ENCODE measurements at regions not wholly inside any gene's neighbourhood (a gene's known extent, or its start where the extent isn't known, plus 50 kb on each side); places are given as distances from the start of the nearest gene placed in this dataset.

- 94 to 96% methylated on average over 3 of the region's 3 CpGs for WGBS, 2 experiments (ENCODE audit: insufficient coverage in 1 of 2, insufficient read length in 1 of 2)
- Histone ChIP-seq H3K27ac (ENCODE audit: low read depth, low read length) (no peak overlapping the region), H3K4me3 (ENCODE audit: low read length) (no peak overlapping the region), H3K36me3 (ENCODE audit: control insufficient read depth, insufficient read depth, low read length) (no peaks in the 10 kb centered on the region), H3K27me3 (ENCODE audit: control insufficient read depth, insufficient read depth, low read length, poor library complexity, severe bottlenecking) (no peaks in the 10 kb centered on the region), H3K4me1 (ENCODE audit: control insufficient read depth, insufficient read depth, low read length) (no peaks in the 10 kb centered on the region), H3K9me3 (ENCODE audit: control insufficient read depth, low read length) (no peaks in the 10 kb centered on the region), H3K9ac (ENCODE audit: extremely low read depth, low read length, poor library complexity, severe bottlenecking) (no peak overlapping the region)
- no peaks in the 10 kb centered on the region for H3K36me3 Mint-ChIP-seq (ENCODE audit: low read depth)
- H3K27ac Mint-ChIP-seq = no peak overlapping the region
- no peak for DNase-seq
- no peak overlapping the region for H3K4me3 Mint-ChIP-seq
- no peaks in the 10 kb centered on the region for H3K9me3 Mint-ChIP-seq
- TF ChIP-seq, protein P1, sequence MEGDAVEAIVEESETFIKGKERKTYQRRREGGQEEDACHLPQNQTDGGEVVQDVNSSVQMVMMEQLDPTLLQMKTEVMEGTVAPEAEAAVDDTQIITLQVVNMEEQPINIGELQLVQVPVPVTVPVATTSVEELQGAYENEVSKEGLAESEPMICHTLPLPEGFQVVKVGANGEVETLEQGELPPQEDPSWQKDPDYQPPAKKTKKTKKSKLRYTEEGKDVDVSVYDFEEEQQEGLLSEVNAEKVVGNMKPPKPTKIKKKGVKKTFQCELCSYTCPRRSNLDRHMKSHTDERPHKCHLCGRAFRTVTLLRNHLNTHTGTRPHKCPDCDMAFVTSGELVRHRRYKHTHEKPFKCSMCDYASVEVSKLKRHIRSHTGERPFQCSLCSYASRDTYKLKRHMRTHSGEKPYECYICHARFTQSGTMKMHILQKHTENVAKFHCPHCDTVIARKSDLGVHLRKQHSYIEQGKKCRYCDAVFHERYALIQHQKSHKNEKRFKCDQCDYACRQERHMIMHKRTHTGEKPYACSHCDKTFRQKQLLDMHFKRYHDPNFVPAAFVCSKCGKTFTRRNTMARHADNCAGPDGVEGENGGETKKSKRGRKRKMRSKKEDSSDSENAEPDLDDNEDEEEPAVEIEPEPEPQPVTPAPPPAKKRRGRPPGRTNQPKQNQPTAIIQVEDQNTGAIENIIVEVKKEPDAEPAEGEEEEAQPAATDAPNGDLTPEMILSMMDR (conservative IDR thresholded peaks at IDR 0.05) = no peak
- no peaks in the 10 kb centered on the region for H3K27me3 Mint-ChIP-seq (ENCODE audit: insufficient read depth)
- peaks cover 8% of the 10 kb centered on the region for H3K4me1 Mint-ChIP-seq
These were observed 317.6 kb downstream of the IRX1 start for GRCh38 chr5:3913279-3913678.

GRCh38 chr5:3925022-3925421, 329.4 kb downstream of the IRX1 start:
- no peaks in the 10 kb centered on the region for H3K36me3 Mint-ChIP-seq (ENCODE audit: low read depth)
- Histone ChIP-seq H3K27me3 (ENCODE audit: control insufficient read depth, insufficient read depth, low read length, poor library complexity, severe bottlenecking) (no peaks in the 10 kb centered on the region), H3K4me1 (ENCODE audit: control insufficient read depth, insufficient read depth, low read length) (no peaks in the 10 kb centered on the region), H3K9ac (ENCODE audit: extremely low read depth, low read length, poor library complexity, severe bottlenecking) (no peak overlapping the region), H3K36me3 (ENCODE audit: control insufficient read depth, insufficient read depth, low read length) (no peaks in the 10 kb centered on the region), H3K9me3 (ENCODE audit: control insufficient read depth, low read length) (no peaks in the 10 kb centered on the region), H3K4me3 (ENCODE audit: low read length) (no peak overlapping the region), H3K27ac (ENCODE audit: low read depth, low read length) (no peak overlapping the region)
- WGBS, 2 experiments (ENCODE audit: insufficient coverage in 1 of 2, insufficient read length in 1 of 2) = 84 to 97% methylated on average over 4 to 7 of the region's 7 CpGs
- DNase-seq = no peak
- peaks cover 3% of the 10 kb centered on the region for H3K9me3 Mint-ChIP-seq
- H3K27ac Mint-ChIP-seq = no peak overlapping the region
- H3K4me1 Mint-ChIP-seq = no peaks in the 10 kb centered on the region
- TF ChIP-seq, protein P1 (conservative IDR thresholded peaks at IDR 0.05) = no peak
- no peaks in the 10 kb centered on the region for H3K27me3 Mint-ChIP-seq (ENCODE audit: insufficient read depth)
- no peak overlapping the region for H3K4me3 Mint-ChIP-seq

- H3K27me3 Mint-ChIP-seq (ENCODE audit: insufficient read depth) = no peaks in the 10 kb centered on the region
- no peaks in the 10 kb centered on the region for H3K36me3 ChIP-seq (ENCODE audit: control insufficient read depth, insufficient read depth, low read length)
- H3K9me3 ChIP-seq (ENCODE audit: control insufficient read depth, low read length) = no peaks in the 10 kb centered on the region
- H3K4me3 ChIP-seq (ENCODE audit: low read length) = no peak overlapping the region
- H3K4me1 ChIP-seq (ENCODE audit: control insufficient read depth, insufficient read depth, low read length) = no peaks in the 10 kb centered on the region
- no peaks in the 10 kb centered on the region for H3K4me1 Mint-ChIP-seq
- no peak overlapping the region for H3K4me3 Mint-ChIP-seq
- no peak overlapping the region for H3K27ac ChIP-seq (ENCODE audit: low read depth, low read length)
- 92 to 100% methylated on average over 6 to 8 of the region's 8 CpGs for WGBS, 2 experiments (ENCODE audit: insufficient coverage in 1 of 2, insufficient read length in 1 of 2)
- no peak overlapping the region for H3K27ac Mint-ChIP-seq
- H3K9ac ChIP-seq (ENCODE audit: extremely low read depth, low read length, poor library complexity, severe bottlenecking) = no peak overlapping the region
- TF ChIP-seq, protein P1 (conservative IDR thresholded peaks at IDR 0.05) = no peak
- no peaks in the 10 kb centered on the region for H3K27me3 ChIP-seq (ENCODE audit: control insufficient read depth, insufficient read depth, low read length, poor library complexity, severe bottlenecking)
- peaks cover 3% of the 10 kb centered on the region for H3K9me3 Mint-ChIP-seq
- no peaks in the 10 kb centered on the region for H3K36me3 Mint-ChIP-seq (ENCODE audit: low read depth)
- no peak for DNase-seq
These were observed 330.3 kb downstream of the IRX1 start for GRCh38 chr5:3925935-3926334.

Data from endodermal cell (in vitro differentiated cells).